ENCODE measurements at regions not wholly inside any gene's neighbourhood (a gene's known extent, or its start where the extent isn't known, plus 50 kb on each side); places are given as distances from the start of the nearest gene placed in this dataset.
A peak's percentile ranks its signal among the peaks of the same experiment; 100 is the strongest.

GRCh38 chr4:85402371-85402770, 72.6 kb upstream of the ARHGAP24 start:
- 67% methylated on average over 3 of the region's 3 CpGs for WGBS
- no peak for DNase-seq (ENCODE audit: extremely low spot score)
- H3K9me3 ChIP-seq, result peaks cover 0 to 5% (median 0%) of the 10 kb centered on the region in 4 donors
- no peaks in the 10 kb centered on the region for H3K4me1 ChIP-seq
- no peak overlapping the region for H3K4me3 ChIP-seq
- intact Hi-C loops (cut with DNase I), result no loop called here
- H3K27me3 ChIP-seq, result no peaks in the 10 kb centered on the region
- H3K27ac ChIP-seq (replicated peaks in 1 of 4), result no peak overlapping the region
- H3K36me3 ChIP-seq, result no peaks in the 10 kb centered on the region
- TF ChIP-seq, protein P1, sequence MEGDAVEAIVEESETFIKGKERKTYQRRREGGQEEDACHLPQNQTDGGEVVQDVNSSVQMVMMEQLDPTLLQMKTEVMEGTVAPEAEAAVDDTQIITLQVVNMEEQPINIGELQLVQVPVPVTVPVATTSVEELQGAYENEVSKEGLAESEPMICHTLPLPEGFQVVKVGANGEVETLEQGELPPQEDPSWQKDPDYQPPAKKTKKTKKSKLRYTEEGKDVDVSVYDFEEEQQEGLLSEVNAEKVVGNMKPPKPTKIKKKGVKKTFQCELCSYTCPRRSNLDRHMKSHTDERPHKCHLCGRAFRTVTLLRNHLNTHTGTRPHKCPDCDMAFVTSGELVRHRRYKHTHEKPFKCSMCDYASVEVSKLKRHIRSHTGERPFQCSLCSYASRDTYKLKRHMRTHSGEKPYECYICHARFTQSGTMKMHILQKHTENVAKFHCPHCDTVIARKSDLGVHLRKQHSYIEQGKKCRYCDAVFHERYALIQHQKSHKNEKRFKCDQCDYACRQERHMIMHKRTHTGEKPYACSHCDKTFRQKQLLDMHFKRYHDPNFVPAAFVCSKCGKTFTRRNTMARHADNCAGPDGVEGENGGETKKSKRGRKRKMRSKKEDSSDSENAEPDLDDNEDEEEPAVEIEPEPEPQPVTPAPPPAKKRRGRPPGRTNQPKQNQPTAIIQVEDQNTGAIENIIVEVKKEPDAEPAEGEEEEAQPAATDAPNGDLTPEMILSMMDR (IDR thresholded peaks at IDR 0.05), result no peak
- TF ChIP-seq POLR2AphosphoS5 (IDR thresholded peaks at IDR 0.05), result peak in 1 of 2 donors; percentile 43

GRCh38 chr4:85406185-85406584, 68.8 kb upstream of the ARHGAP24 start:
- no peaks in the 10 kb centered on the region for H3K27me3 ChIP-seq
- H3K4me3 ChIP-seq, result no peak overlapping the region
- 91% methylated on average over 2 of the region's 2 CpGs for WGBS
- no peaks in the 10 kb centered on the region for H3K36me3 ChIP-seq
- TF ChIP-seq POLR2AphosphoS5 (IDR thresholded peaks at IDR 0.05), result no peak
- TF ChIP-seq EP300 (IDR thresholded peaks at IDR 0.05), result no peak
- no peaks in the 10 kb centered on the region for H3K9me3 ChIP-seq
- H3K4me1 ChIP-seq, result no peaks in the 10 kb centered on the region
- no peak overlapping the region for H3K27ac ChIP-seq (replicated peaks in 1 of 4)
- intact Hi-C loops (cut with DNase I), result no loop called here
- DNase-seq (ENCODE audit: extremely low spot score), result no peak

DNA sequence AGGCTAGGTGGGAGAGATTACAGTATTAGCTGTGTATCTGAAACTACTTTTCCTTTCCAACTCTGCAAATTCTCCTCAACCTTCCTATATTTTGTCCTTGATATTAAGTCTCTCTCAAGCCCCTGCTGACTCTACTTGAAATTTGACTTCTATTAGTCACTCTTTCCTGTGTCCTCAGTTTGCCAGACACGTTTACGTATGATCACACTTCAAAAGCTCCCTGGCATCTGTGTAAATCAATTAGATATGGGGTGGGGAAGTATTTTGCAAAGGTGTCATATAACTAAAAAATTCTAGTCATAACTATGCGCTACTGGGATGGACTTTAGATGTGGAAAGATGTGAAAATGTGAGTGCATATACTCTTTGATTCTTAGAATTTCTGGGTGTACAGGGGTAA, 67.4 kb upstream of the ARHGAP24 start:
- Histone ChIP-seq H3K4me1 (no peaks in the 10 kb centered on the region), H3K9me3 (no peaks in the 10 kb centered on the region), H3K27ac (replicated peaks in 1 of 4) (no peak overlapping the region), H3K36me3 (no peaks in the 10 kb centered on the region), H3K27me3 (no peaks in the 10 kb centered on the region), H3K4me3 (no peak overlapping the region)
- intact Hi-C loops (cut with DNase I), result no loop called here
- 85% methylated on average over 3 of the region's 3 CpGs for WGBS
- TF ChIP-seq POLR2AphosphoS5 (IDR thresholded peaks at IDR 0.05), result no peak
- TF ChIP-seq, protein P1 (IDR thresholded peaks at IDR 0.05), result no peak
- TF ChIP-seq EP300 (IDR thresholded peaks at IDR 0.05), result no peak
- TF ChIP-seq POLR2A (IDR thresholded peaks at IDR 0.05; ENCODE audit: low read depth), result no peak
- DNase-seq (ENCODE audit: extremely low spot score), result no peak

- no peaks in the 10 kb centered on the region for H3K9me3 ChIP-seq
- no peaks in the 10 kb centered on the region for H3K4me1 ChIP-seq
- no peak overlapping the region for H3K27ac ChIP-seq (replicated peaks in 1 of 4)
- no peak overlapping the region for H3K4me3 ChIP-seq
- 85% methylated on average over 1 of the region's 1 CpG for WGBS
- TF ChIP-seq EP300 (IDR thresholded peaks at IDR 0.05) (no peak), POLR2A (IDR thresholded peaks at IDR 0.05; ENCODE audit: low read depth) (no peak), POLR2AphosphoS5 (IDR thresholded peaks at IDR 0.05) (no peak)
- TF ChIP-seq, protein P1 (IDR thresholded peaks at IDR 0.05), result no peak
- intact Hi-C loops (cut with DNase I), result no loop called here
- no peaks in the 10 kb centered on the region for H3K36me3 ChIP-seq
- no peak for DNase-seq (ENCODE audit: extremely low spot score)
- H3K27me3 ChIP-seq, result no peaks in the 10 kb centered on the region
Observed at GRCh38 chr4:85408301-85408700, 66.6 kb upstream of the ARHGAP24 start.

GRCh38 chr4:85409251-85409650, 65.7 kb upstream of the ARHGAP24 start:
- no peaks in the 10 kb centered on the region for H3K27me3 ChIP-seq
- H3K4me1 ChIP-seq, result no peaks in the 10 kb centered on the region
- TF ChIP-seq, protein P1 (IDR thresholded peaks at IDR 0.05), result no peak
- TF ChIP-seq EP300 (IDR thresholded peaks at IDR 0.05) (no peak), POLR2A (IDR thresholded peaks at IDR 0.05; ENCODE audit: low read depth) (no peak), POLR2AphosphoS5 (IDR thresholded peaks at IDR 0.05) (no peak)
- no peaks in the 10 kb centered on the region for H3K36me3 ChIP-seq
- intact Hi-C loops (cut with DNase I), result no loop called here
- no peak for DNase-seq (ENCODE audit: extremely low spot score)
- WGBS, result 78% methylated on average over 2 of the region's 2 CpGs
- no peaks in the 10 kb centered on the region for H3K9me3 ChIP-seq
- H3K27ac ChIP-seq (replicated peaks in 1 of 4), result no peak overlapping the region
- H3K4me3 ChIP-seq, result no peak overlapping the region

All from esophagus muscularis mucosa (tissue), 4 donors.